Central memory CD4-positive, alpha-beta T cell (primary cell): ENCODE measurements at regions not wholly inside any gene's neighbourhood (a gene's known extent, or its start where the extent isn't known, plus 50 kb on each side); places are given as distances from the start of the nearest gene placed in this dataset.

Experiments
- DNase-seq: peaks from one replicate; pipeline ENCODE4 v3.0.0; 2022

DNA sequence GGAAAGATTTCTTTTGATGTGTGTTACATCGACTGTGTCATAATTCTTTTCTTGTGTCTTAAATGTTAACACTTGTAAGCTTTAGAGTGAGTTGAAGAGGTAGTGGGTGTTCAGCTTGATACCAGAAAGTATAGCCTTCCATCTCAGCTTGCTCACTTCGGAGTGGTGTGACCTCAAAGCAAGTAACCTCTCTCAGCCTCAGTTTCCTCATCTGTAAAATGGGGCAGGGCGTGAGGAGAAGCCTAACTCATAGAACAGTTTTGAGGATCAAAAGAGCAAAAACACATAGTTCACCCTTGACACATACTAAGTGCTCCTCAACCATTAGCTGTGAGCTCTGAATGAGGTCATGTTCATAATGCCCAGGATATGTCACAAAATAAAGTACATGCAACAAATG is 434.8 kb upstream of the PROK2 start:
- no peak for DNase-seq

DNA sequence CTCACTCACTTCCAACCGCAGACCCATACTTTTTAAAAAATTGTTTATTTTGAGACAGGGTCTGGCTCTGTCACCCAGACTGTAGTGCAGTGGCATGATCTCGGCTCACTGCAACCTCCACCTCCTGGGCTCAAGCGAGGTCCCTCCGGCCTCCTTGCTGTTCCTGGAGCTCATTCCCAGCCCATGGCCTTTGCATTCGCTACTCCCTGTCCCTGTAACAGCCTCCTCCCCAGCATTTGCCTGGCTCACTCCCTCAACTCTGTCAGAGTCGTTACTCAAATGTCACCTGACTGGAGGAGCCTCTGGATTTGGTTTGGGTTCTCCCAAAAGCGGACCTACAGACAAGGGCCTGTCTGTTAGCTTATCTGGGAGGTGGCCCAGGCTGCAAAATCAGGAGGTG is 432.6 kb upstream of the PROK2 start:
- no peak for DNase-seq

DNA sequence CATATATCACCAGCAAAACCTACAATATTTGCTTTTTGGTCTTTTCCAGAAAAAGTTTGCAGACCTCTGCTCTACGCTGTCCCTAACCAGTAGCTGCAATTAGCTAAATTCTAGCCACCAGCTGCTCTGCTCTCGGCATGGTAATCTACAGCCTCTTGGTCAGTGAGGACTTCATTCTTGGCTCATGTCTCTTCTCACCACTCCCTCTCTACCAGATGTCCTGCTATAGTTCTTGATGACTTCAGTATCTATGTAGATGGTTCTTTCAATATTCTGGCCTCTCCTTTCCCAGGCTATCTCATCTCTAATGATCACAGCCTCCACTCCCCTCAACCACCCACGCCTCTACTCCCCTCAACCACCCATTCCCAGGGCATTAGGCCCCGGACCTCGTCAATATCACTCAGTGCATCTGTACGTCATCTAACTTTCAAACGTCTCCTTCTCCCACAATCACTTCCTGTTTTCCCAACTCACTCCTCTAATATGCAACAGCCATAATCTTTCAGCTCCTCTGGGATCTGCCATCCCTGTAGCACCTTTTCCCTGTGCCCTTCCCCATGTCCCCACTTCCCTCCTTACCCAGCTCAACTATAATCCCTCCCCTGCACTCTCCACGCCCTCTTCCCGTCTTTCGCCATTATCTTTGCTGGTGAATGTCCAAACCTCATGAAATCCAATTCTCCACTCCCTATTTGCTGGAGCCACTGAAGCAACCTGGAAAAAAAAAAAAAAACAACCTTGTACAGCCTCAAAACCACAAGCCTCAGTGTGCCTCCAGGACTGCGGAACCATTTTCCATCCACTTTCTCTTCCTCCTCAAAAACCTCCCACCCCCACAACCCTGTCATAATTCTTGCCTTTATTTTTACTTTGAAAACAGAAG is 429.4 kb upstream of the PROK2 start:
- DNase-seq = no peak

DNA sequence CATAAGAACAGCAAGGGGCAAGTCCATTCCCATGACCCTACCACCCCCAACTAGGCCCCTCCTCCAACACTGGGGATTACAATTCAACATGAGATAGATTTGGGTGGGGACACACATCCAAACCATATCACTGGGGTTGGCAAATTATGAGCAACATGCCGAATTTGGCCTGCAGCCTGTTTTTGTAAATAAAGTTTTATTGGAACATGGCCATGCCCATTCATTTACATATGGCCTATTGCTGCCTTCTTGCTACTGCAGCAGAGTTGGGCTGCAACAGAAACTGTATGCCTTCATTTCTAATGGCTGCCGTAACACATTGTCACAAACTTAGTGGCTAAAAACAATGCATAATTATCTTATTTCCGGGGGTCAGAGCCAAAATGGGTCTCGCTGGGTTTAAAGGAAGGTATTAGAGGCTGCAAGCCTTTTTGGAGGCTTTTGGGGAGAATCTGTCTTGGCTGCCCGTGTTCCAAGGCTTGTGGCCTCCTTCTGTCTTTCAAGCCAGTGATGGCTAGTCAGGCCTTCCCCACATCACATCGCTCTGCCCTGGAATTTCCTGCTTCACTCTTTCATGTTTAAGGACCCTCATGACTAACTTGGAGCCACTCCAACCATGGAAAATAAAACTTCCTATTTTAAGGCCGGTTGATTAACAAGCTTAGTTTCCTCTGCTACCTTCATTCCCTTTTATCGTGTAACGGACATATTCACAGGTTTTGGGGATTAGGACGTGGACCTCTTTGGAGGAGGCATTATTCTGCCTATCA is 428.5 kb upstream of the PROK2 start:
- DNase-seq = no peak

DNA sequence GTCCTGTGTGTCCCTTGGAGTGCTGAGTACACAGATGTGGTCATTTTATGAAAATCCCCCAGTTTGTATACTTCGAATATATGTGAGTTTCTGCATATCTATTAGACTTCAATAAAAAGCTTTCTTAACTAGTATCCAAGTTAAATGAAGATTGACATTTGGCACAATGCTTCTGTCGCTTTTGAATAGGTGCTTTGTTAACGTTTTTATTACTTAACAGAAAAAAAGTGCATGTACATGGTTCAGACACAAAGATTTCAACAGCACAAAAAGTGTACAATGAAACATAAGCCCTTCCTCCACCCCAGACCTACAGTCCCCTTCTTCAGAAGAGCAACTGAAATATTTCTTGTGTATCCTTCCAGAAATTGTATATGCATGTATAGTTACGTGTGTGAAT is 427.4 kb upstream of the PROK2 start:
- no peak for DNase-seq

DNA sequence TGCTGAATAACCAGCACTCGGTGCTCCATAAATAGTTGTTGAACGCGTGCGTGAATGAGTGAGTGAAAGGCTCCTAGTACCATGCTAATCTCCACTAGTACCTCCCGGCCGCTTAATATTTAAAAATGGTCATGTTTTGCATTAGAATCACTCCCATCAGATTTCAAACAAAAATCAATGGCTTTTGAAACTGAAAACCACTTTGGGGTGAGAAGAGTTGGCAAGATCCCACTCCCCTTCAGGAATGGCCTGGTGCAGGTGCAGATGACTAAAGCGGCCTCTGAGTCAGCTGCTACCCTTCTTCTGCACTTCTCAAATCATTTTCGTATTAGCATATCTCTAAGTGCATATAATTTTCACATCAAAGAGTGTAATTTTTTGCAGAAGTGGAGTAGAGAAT is 425.3 kb upstream of the PROK2 start:
- no peak for DNase-seq

DNA sequence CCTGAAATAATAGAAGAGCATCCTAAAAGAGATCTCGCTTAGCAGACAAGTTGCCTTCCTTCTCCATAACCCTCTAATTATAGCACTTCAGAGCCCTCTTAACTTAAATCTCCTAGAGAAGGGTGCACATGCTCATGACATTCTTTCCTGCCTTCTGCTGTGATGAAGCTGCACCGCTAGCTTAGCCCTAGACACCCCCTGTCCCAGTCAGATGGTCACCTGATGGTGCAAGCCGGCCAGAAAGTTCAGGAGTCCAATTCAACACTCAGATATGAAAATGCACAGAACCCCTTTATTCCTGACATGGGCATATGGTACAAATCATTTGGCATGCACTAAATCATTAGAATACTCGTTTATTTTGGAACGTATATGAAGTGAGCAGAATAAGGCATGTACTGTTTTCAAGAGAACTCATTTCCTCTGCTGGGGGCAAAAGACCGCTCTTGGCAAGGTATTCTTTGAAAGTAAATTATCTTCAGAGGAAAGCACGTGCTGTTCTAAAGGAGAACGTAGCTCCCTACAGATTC is 420.4 kb upstream of the PROK2 start:
- DNase-seq = no peak

DNA sequence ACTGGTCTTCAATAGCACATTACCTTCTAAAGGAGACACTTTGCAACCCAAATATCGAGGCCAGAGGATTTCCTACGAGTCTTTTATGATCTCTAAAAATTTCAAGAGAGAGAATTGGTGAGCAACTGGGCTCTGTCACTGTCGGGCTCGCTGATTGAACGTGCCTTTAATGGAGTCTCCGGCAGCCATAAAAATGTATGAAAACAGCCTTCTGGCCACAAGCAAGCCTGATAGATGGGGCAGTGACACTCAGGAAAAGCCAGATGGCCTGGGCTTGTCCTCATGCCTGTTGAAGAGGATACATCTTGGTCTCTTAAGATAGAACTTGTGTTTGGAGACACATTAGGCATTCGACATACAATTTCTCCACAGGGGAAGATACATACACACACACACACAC is 419.5 kb upstream of the PROK2 start:
- no peak for DNase-seq

DNA sequence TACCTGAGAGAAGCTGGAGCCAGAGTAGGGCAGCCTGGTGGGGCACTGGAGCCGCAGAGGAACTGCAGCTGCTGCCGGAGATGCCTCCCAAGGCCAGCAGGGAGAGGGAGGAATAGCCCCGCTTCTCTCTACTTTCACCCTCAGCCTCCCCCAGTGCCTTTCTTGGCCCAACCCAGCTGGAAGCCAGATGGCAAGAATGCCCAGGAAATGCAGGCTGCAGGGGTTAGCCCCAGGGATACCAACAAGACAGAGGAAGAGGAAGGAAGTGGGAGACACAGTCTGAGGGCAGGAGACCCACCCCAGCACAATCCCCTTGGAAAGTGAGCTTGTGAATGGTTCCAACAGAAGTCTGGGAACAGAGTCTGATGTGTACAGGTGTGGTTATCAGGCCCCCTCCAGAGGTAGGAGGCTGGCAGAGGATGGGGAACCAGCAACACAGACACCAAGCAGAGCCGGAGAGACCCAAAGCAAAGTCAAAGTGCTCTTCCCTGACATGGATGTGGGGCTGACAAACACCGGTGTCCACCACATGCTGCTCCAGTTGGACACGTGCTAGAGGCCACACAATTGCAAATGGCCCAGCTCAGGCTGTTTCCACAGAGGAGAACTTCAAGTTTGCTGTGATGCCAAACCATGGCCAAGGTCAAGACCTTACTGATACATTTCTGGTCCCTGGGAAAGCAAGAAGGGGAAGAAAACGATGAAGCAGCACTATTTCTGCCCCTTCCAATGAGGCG is 418.8 kb upstream of the PROK2 start:
- DNase-seq = no peak

DNA sequence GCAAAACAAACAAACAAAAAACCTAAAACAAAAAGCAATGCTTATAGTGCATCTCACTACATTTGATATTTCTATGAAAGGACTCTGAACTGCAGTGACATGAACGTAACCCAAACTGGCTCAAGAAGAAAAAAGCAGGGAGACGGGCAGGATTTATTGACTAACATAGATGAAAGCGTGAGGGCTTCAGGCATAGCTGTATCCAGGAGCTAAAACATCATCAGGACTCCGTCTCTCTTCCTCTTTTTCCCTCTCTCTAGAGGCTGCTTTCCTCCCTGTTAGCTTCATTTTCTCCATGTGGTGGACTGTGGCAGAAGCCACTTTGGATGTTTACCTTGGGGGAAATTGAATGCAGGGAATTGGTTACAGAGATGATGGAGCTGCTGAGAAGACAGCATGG is 418.2 kb upstream of the PROK2 start:
- DNase-seq = no peak

DNA sequence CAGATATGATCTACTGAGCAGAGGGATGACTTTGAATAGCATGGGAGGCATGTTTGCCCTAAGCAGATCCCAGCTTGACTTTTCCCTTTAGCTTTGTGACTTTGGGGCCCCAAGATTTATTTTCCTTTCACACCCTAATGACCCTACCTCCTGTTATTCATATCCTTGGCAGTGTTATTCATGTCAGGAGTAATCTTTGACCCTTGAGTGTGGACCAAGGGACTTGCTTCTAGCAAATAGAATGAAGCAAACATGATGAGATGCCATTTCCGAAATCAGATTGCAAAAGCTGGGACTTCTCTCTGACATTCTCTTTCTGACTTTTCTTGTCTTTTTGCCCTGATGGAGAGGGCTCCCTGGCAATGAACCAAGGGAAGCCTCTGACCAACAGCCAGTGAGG is 415.4 kb upstream of the PROK2 start:
- no peak for DNase-seq

DNA sequence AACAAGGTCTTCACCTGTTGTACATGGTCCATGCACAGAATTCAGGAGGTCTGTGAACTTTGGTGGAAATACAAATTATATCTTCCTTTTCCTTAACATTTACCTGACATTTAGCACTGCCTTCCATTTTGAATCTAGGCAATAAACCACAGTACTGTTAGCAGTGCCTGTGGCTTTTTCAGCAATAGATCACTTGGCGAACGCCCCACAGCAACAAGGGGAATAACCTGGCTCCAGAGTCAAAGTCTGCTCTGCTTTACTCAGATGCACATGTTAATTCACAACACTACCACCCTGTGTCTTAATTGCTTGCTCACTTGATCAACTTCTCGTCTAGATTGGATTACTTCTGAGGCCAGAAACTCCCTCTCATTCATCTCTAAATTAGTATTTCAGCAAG is 414.6 kb upstream of the PROK2 start:
- DNase-seq = no peak

DNA sequence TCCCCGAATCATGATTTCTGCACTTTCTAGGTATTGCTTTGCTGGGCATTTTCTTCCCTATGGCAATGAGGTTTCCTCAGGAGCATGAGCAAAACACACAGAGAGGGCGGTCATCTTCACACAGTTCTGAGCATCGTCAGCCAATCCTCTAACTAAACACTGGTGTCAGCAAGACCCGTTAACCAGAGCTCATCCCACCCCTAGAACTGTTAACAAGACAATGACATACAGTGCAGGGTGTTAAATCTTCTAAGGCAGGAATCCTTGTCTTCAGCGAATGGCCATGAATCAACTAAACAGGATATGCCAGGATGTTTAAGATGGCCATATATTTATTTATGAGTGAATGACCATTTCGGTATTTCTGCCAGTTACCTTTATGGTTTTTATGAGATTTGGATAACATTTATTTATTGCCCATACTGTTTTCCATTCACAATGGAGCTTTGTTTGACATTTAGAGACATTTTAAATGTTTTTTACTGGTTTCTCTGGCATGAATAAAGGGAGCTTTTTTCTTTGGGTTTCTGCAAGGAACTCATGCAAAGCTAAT is 411.5 kb upstream of the PROK2 start:
- no peak for DNase-seq

DNA sequence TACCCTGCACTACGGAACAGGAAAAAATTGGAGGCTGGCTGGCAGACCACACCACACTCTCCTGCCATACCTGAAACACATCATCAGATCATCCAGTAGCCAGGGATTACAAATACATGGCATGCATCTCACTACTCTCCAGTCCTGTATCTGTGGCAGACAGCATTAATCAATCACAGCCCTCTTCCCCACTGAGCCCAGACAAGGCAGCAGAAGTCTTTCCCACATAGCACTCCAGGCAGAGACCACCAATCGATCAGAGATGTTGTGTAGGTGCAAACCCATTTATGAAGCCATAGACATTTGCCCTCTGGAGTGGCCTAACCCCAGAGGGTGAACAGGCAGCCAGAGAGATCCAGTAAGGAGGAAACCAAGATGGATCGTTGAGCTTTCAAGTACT is 410.9 kb upstream of the PROK2 start:
- no peak for DNase-seq

DNA sequence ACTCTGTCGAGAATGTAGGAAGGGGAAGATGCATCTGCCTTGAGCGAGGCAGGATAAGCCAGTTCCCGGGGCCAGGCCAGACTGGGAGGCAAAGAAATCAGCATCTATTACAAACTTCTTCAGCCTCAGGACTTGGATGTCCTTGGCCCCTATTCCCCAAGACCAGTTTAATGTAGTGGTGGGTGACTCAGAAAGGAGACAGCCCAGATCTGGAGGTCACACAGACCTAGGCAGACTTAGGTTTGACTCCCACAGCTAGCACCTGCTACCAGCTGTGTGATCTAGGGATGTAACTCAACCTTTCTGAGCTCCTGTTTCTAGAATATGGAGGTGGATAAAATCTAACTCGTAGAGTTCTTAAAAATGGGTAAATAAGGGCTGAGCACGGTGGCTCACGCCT is 409.5 kb upstream of the PROK2 start:
- no peak for DNase-seq

DNA sequence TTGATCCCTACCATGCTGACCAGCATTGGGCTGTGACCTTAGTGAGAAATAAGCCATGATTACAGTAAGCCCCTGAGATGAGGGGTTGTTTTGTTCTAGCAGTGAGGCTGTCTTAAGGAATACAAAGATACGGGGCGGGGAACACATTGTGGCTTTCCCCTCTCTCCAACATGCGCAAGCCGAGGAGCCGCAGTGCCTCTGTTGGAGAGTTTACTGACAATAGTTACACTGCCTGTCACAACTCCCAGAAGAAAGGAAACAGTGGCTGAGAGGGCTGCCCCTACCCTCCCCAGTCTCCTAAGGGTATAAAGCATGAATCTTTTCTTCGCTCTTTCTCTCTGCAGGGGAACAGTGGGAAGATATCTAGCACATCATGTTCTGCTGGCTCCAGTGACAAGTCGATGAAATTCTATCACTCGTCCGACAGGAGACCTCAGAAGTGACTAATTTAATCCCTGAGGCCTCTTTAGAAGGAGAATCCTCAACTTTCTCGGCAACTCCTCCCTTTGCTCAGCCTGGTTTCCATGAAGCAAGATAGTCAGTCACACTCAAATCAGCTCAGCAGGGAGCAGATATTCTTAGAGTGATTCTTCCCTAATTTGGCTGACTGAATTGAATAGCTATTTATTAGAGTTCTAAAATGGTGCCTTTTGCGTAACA is 409.0 kb upstream of the PROK2 start:
- no peak for DNase-seq

DNA sequence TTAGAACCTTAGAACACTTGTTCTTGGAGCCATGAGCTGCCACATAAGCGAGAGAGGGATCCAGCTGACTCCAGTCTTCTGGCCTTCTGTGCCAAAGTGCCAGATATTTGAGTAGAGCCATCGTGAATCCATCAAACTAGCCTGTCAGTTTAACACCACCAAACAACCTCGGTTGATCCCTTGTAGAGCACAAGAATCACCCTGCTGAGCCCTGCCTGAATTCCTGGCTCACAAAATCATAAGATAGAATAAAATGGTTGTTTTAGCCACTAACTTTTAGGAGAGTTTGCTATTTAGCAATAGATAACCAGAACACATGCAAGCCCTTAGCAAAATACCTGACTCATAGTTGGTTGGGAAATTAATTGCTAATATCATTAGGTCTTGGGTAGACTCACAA is 407.6 kb upstream of the PROK2 start:
- no peak for DNase-seq

DNA sequence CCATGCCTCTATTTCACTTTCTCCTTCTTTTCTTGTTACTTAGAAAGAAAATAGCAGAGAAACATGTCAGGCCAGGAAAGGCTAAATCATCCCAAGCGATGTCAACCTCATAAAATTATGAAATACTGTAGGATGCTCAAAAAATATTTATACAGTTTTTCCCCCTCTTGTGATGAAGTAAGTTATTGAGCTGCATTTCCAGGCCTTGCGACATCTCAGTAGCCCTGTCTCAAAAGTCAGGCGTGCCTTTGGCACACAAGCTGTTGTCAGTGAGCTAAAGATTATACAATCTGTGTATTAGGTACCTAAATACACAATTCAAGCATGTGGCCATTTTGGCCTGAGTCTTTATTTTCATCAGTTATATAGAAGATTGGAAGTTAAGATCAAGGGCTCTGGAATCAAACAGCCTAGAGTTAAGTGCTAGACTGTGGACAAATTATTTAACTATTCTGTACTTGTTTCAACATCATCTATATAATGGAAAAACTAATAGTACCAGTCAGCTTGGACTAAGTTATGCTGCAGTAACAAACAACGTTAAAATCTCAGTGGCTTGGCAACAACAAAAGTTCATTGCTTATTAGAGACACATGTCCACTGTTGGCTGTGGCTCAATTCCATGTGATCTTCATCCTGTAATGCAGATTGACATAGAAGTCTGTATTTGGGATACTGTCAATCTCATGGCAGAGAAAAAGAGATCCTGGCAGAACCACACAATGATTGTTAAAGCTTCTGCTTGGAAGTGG is 406.4 kb upstream of the PROK2 start:
- no peak for DNase-seq

DNA sequence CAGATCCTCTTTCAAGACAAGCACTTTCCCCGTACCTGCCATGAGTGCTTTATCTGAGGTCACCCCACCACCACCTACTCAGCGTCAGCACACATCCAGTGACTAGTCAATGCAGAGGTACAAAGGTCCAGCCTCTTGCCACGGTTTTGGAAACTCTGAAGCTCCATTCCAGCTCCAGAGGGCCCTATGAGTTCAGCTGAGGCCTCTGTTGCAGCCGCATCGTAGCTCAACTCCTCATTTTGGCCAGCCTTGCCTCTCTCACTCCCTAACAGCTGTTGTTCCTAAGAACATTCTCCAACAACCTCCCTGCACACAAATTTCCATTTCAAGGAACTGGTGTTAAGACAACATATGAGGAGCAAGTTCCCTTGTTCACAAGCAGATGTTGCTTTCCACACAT is 405.1 kb upstream of the PROK2 start:
- no peak for DNase-seq

DNA sequence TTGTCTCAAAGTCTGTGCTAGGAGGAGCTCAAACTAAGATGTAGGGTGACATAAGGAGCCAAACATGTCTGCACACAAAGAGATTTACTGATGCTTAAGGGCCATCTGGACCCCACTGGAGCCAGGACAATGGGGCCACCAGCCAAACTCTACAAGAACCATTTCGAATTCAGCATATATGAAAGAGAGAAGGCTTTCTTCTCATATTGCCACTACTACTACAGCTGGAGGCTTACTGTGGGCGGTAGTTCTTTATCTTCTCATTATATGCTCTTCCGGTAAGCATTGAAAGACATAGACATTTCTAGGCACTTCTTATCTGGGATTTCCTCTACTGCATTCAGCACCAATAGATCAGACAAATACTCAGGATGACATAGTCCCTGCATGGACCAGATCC is 404.4 kb upstream of the PROK2 start:
- DNase-seq = no peak

DNA sequence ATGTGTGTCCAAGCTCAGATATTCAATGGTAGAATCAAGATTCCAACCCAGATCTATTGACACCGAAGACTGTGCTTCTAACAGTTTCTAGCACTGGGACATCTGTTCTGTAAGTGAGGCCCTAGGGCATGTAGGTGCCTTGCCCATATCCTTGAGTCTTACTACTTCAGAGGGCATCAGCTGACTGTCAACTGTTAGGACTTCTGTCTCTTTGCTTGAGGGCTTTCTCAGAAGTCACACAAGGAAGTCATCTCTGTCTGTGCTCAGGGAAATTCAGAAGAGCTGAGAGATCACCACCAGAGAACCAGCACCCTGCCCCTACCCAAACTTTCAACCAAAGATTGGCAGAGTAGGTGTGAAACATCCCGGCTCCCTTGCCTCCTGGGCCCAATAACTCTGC is 403.6 kb upstream of the PROK2 start:
- DNase-seq = no peak

DNA sequence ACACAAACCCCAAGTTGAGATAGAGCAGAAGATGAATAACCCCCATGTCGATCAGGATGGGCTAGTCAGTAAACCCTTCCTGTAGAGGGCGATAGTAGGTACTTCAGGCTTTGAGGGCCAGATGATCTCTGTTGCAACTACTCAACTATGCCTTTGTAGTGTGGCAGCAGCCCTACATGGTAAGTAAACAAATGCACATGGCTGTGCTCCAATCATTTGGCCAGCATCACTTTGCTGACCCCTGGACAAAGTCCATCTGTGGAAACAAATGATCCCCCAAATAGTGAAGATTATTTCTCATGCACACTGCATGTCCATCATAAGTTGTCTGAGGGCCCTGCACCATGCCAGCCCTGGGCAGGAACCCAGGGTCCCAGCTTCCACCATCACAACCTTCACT is 402.2 kb upstream of the PROK2 start:
- DNase-seq = no peak
